GM18517 (cell line): ENCODE measurements at regions not wholly inside any gene's neighbourhood (a gene's known extent, or its start where the extent isn't known, plus 50 kb on each side); places are given as distances from the start of the nearest gene placed in this dataset.
"Not testable (repeated sequence)": the region's sequence is repeated elsewhere in the genome, so short reads cannot be mapped to it uniquely, and the experiment has no call there.

Source experiments
- ATAC-seq: cut with Tn5 transposase; IDR thresholded peaks from one replicate; pipeline ENCODE4 v1.9.1; 2021; ENCODE audit warnings: mild to moderate bottlenecking, moderate library complexity; ENCODE audit not compliant: unreplicated experiment

GRCh38 chr14:84262932-84263331 is 1267.0 kb upstream of the FLRT2 start:
- no peak for ATAC-seq

- no peak for ATAC-seq
Observed at GRCh38 chr14:84272290-84272721, 1257.6 kb upstream of the FLRT2 start.

- ATAC-seq = no peak
Observed at GRCh38 chr14:84273181-84273580, 1256.8 kb upstream of the FLRT2 start.

DNA sequence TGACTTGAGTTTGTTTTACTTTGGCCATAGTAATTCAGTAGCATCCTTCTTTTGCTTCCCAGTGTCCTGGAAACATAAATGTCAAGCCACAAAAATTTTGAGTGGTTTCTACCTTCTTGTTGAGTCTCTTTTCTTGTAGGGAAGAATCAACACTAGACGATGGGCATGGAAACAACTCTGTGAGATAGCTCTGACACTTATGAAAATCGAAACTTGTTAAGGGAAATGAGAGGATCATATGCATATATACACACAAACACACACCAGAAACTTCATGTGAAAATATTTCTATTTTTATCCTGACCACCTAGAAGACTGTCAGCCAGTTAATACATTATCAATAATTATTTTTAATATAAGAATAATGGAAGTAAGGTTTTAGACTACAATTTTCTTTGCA is 1247.3 kb upstream of the FLRT2 start:
- ATAC-seq = no peak

DNA sequence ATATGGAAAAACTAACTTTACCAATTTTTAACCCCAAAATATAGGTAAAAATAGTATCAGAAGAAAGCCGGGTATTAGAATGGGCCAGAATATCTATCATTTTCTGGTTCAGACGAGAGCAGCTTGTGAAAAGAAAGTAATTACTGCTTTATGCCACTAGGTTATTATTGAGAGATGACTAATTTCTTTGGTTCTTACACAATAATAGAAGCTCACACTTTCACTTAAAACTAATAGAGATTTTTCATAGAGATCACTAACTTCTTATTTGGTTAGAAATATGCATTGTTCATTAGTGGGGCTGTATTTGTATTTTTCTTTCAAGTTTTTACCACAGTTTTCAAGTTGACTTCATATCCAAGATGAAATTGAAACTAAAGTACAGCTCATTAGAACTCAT is 1241.2 kb upstream of the FLRT2 start:
- ATAC-seq = no peak

DNA sequence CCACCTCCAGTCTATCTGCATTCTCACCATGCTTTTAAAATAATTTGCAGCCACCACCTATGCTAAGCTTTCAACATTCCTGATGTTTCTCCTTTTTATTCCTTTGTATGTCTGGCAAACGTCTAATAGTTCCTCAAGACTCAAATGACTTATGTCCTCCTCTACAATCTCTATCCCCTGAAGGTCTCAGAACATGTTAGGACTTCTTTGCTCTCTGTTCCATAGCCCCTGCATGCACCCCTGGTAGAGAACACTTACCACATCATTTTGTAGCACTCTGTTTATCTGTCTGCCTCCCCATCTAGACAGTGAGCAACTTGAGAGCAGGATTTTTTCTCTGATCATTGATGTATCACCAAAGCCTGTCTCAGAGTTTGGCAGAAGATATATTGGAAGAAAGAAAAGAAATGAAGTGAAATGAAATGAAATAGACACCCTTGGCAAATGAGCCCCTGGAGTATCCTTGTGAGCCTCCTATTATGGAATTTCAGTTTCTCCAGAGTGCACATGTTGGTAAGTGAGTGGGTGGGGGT is 1231.2 kb upstream of the FLRT2 start:
- no peak for ATAC-seq

GRCh38 chr14:84303140-84303539 is 1226.8 kb upstream of the FLRT2 start:
- ATAC-seq = no peak

DNA sequence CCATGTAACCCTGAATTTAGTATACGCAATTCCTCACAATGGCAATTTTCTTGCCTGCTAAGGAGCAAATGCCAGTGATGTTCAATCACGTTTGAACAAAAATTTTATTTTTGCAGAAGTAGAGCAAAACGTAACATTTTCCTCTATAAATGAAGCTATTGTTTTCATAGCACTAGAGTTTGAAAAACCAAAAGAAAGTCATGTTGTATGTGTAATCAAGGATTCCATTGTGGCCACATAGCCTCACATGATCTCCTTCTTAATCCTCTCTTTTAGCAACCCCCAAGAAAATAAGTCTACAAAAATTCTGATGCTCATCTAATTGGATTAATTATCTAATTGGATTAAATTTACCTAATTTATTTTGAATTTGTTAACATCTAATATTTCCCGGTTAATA is 1217.4 kb upstream of the FLRT2 start:
- no peak for ATAC-seq

DNA sequence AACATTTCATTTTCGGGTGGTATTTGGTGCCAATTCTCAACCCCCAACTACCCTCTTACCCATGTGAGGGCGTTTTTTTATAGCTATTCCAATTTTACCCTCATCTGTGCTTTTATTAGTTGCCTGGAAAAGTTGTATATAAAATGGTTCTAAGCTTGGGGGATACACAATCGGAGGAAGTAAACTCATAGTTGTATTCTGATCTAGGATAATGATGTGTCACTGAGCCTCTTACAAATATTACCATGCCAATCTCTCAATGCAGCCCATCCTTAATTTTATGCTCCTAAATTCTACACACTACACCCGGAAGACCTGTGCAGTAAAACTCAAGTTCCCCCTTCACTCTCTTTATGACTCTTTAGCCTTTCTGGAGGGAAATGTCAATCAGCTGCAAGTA is 1206.5 kb upstream of the FLRT2 start:
- no peak for ATAC-seq

DNA sequence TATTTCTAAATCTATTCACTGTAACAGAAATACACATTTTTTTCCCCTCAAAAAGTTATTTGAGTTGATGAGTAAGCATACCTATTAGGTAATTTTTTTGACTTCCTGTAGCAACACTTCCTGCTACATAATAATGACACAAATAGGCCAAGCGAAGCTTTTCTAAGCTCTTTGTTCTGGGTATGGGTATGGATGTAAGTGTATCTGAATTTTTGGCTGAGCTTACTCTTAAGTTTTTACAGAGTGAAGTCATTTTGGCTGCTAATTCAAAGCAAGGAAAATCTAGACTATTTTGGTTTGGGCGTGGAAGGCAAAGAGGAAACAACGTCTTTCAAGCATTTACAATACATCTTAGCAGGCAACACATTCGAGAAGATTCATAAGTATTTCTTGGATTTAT is 1206.0 kb upstream of the FLRT2 start:
- no peak for ATAC-seq

DNA sequence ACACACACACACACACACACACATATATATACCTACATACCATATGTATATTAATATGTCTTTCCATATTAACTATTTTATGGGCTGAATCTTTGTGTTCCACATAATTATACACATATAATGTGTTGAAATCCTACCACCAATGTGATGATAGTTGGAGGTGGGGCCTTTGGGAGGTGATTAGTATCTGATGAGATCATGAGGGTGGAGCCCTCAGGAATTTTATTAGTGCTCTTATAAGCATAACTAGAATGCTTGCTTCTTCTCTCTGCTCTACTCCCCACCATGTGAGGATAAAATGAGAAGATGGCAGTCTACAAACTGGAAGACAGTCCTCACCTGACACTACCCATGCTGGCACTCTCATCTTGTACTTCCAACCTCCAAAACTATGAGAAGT is 1193.5 kb upstream of the FLRT2 start:
- no peak for ATAC-seq

DNA sequence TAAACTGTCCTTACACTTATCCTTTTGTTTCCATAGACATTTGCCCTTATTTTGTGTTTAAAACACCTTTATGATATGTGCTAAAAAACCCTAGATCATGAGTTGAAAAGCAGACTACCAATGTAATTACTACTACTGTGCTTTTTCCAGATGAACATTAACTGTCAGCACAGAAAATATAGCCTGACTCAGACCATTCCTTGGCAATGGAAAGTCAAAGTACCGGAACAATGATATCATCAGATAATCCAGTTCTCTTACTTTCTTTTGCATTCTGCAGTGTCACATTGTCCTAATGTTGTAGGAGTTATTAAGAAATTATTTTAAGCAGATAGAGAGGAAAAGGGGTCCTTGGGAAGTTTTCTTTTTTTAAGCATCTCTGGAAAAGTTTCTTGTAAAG is 1189.0 kb upstream of the FLRT2 start:
- ATAC-seq = no peak

DNA sequence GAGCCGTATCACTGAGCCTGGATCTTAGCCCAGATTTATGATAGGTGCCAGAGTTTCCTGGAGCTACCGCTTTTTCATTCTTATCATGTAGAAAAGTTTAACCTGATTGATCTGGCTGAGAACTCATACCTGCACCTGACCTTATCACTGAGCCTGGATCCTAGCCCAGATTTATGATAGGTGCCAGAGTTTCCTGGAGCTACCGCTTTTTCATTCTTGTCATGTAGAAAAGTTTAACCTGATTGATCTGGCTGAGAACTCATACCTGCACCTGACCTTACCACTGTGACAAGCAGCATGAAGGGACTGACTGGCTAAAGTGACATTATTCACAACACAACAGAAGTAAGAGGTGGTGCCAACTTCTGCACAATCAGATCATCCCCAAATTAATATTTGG is 1188.1 kb upstream of the FLRT2 start:
- ATAC-seq = not testable (repeated sequence)

- no peak for ATAC-seq
Observed at GRCh38 chr14:84343656-84344055, 1186.3 kb upstream of the FLRT2 start.

- ATAC-seq = no peak
Observed at GRCh38 chr14:84351646-84352045, 1178.3 kb upstream of the FLRT2 start.

GRCh38 chr14:84361476-84361875 is 1168.5 kb upstream of the FLRT2 start:
- no peak for ATAC-seq

GRCh38 chr14:84375235-84375634 is 1154.7 kb upstream of the FLRT2 start:
- ATAC-seq = no peak

- no peak for ATAC-seq
Observed at GRCh38 chr14:84390010-84390409, 1139.9 kb upstream of the FLRT2 start.

DNA sequence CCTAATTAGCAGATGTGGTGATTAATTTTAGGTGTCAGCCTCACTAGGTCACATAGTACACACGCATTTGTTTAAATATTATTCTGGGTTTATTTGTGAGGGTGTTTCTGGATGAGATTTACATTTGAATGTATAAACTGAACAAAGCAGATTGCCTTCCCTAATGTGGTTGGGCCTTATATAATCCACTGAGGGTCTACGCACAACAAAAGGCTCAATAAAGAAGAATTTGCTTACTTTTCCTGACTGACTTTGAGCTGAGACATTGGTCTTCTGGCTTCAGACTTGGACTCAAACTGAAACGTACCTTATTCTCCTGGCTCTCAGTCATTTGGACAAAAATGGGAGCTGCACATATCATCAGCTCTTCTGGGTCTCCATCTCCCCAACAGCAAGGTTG is 1132.3 kb upstream of the FLRT2 start:
- no peak for ATAC-seq

GRCh38 chr14:84399296-84399910 is 1130.5 kb upstream of the FLRT2 start:
- no peak for ATAC-seq

- ATAC-seq = no peak
Observed at GRCh38 chr14:84401631-84402030, 1128.3 kb upstream of the FLRT2 start.

DNA sequence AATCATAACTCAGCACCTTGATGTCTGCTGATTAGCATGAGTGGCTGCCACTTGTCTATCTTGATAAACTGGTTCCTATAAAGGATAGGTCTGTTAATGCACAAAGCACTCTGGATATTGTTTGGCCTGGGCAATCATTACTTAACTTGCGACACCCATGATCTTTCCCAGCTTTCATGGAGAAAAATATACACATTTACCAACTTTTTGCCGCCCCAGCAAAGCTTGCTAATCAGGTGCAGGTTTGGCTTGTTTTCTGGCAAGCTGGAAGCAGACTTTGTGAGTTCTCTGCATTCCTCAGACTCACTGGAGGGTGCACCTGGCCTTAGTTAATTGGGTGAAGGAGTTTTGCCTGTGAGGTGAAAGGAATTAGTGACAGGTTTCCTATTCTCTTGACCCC is 1126.4 kb upstream of the FLRT2 start:
- no peak for ATAC-seq

DNA sequence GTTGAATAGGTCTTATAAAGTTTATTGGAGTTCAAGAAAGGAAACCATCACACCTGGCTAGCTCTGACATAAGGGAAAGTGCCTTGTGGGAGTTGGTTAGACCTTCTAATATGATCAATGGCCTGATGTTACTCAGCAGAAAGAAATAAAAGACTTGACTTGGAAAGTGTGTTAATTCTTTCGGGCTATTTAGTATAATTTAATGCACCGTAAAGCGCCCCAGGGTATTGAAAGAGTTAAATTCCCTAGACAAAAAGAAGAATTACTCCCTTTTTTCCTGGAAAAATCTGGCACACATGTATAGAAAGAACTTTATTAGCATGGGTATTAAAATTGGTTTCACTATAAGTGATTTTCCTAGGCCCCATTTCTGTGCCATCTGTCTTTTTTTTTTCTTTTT is 1125.7 kb upstream of the FLRT2 start:
- no peak for ATAC-seq
